ENCODE measurements at regions not wholly inside any gene's neighbourhood (a gene's known extent, or its start where the extent isn't known, plus 50 kb on each side); places are given as distances from the start of the nearest gene placed in this dataset.

- no peaks in the 10 kb centered on the region for H3K4me1 ChIP-seq (ENCODE audit: control insufficient read depth, insufficient read depth, low read length)
- no peaks in the 10 kb centered on the region for H3K36me3 ChIP-seq (ENCODE audit: control insufficient read depth, insufficient read depth, low read length)
- H3K27me3 ChIP-seq (ENCODE audit: control insufficient read depth, insufficient read depth, low read length), result no peaks in the 10 kb centered on the region
- no peak overlapping the region for H3K27ac ChIP-seq (ENCODE audit: low read length)
- H3K4me3 ChIP-seq (ENCODE audit: low read length), result no peak overlapping the region
- no peaks in the 10 kb centered on the region for H3K9me3 ChIP-seq (replicated peaks; ENCODE audit: control insufficient read depth, low read depth, low read length)
- DNase-seq, result no peak
Measured at GRCh38 chr13:63093907-63094469, 1678.3 kb upstream of the PCDH20 start.

GRCh38 chr13:63092456-63092855, 1676.8 kb upstream of the PCDH20 start:
- Histone ChIP-seq H3K27ac (ENCODE audit: low read length) (no peak overlapping the region), H3K4me1 (ENCODE audit: control insufficient read depth, insufficient read depth, low read length) (no peaks in the 10 kb centered on the region), H3K4me3 (ENCODE audit: low read length) (no peak overlapping the region), H3K9me3 (replicated peaks; ENCODE audit: control insufficient read depth, low read depth, low read length) (no peaks in the 10 kb centered on the region), H3K27me3 (ENCODE audit: control insufficient read depth, insufficient read depth, low read length) (no peaks in the 10 kb centered on the region), H3K36me3 (ENCODE audit: control insufficient read depth, insufficient read depth, low read length) (no peaks in the 10 kb centered on the region)
- DNase-seq, result no peak
- no CpG with 5 or more reads among the region's 1 CpG for WGBS (ENCODE audit: insufficient coverage)

- Histone ChIP-seq H3K9me3 (replicated peaks; ENCODE audit: control insufficient read depth, low read depth, low read length) (no peaks in the 10 kb centered on the region), H3K27ac (ENCODE audit: low read length) (no peak overlapping the region), H3K27me3 (ENCODE audit: control insufficient read depth, insufficient read depth, low read length) (no peaks in the 10 kb centered on the region), H3K4me3 (ENCODE audit: low read length) (no peak overlapping the region), H3K4me1 (ENCODE audit: control insufficient read depth, insufficient read depth, low read length) (no peaks in the 10 kb centered on the region), H3K36me3 (ENCODE audit: control insufficient read depth, insufficient read depth, low read length) (no peaks in the 10 kb centered on the region)
- WGBS (ENCODE audit: insufficient coverage), result no CpG with 5 or more reads among the region's 1 CpG
- no peak for DNase-seq
Measured at GRCh38 chr13:63090524-63090923, 1674.9 kb upstream of the PCDH20 start.

DNA sequence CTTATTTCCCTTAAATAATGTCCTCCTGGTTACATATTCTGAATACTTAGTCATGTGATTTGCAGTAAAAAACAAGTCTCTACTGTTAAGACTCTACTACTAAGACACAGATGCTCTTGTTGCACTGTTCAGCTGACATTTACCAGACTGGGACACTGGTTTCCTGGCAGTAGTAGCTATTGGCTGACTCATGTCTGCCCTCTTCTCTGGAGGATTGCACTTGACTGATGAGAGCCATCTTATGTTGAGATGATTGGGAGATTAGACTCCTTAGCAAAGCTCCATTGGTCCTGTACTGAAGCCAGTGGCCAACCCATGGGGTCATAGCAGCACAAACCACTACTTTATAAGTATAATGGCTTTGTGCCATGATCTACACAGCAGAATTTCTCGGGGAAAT, 1672.6 kb upstream of the PCDH20 start:
- Histone ChIP-seq H3K36me3 (ENCODE audit: control insufficient read depth, insufficient read depth, low read length) (no peaks in the 10 kb centered on the region), H3K4me3 (ENCODE audit: low read length) (no peak overlapping the region), H3K4me1 (ENCODE audit: control insufficient read depth, insufficient read depth, low read length) (no peaks in the 10 kb centered on the region), H3K27ac (ENCODE audit: low read length) (no peak overlapping the region), H3K9me3 (replicated peaks; ENCODE audit: control insufficient read depth, low read depth, low read length) (no peaks in the 10 kb centered on the region), H3K27me3 (ENCODE audit: control insufficient read depth, insufficient read depth, low read length) (no peaks in the 10 kb centered on the region)
- DNase-seq, result no peak
- no CpG with 5 or more reads among the region's 1 CpG for WGBS (ENCODE audit: insufficient coverage)

DNA sequence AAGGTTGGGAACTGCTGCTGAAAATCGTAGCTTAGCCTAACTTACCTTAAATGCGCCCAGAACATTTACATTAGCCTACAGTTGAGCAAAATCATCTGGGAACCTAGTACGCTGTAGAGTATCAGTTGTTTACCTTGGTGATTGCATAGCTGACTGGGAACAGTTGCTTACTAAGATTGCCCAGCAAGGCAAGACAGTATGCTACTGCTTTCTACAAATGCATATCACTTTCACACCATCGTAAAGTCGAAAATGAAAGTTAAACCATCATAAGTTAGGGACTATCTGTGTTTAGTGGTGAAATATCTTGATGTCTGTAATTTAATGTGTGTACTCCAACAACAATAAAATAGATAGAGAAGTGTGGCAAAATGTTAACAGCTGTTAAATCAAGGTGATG, 1670.6 kb upstream of the PCDH20 start:
- no peak for DNase-seq
- Histone ChIP-seq H3K36me3 (ENCODE audit: control insufficient read depth, insufficient read depth, low read length) (no peaks in the 10 kb centered on the region), H3K4me1 (ENCODE audit: control insufficient read depth, insufficient read depth, low read length) (no peaks in the 10 kb centered on the region), H3K4me3 (ENCODE audit: low read length) (no peak overlapping the region), H3K27ac (ENCODE audit: low read length) (no peak overlapping the region), H3K27me3 (ENCODE audit: control insufficient read depth, insufficient read depth, low read length) (no peaks in the 10 kb centered on the region), H3K9me3 (replicated peaks; ENCODE audit: control insufficient read depth, low read depth, low read length) (no peaks in the 10 kb centered on the region)
- WGBS (ENCODE audit: insufficient coverage), result no CpG with 5 or more reads among the region's 5 CpGs

DNA sequence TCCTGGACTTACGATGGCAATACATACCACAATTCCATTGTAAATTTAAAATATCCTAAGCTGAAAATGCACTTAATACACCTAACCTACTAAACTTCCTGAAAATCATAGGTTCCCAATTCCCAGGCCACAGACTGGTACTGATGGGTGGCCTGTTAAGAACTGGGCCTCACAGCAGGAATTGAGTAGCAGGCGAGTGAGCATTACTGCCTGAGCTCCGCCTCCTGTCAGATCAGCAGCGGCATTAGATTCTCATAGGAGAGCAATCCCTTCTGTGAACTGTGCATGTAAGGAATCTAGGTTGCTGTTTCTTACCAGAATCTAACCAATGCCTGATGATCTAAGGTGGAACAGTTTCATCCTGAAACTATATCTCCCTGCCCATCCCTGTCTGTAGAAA, 1670.2 kb upstream of the PCDH20 start:
- no peak for DNase-seq
- H3K27ac ChIP-seq (ENCODE audit: low read length), result no peak overlapping the region
- H3K9me3 ChIP-seq (replicated peaks; ENCODE audit: control insufficient read depth, low read depth, low read length), result no peaks in the 10 kb centered on the region
- whole genome bisulfite sequencing (ENCODE audit: insufficient coverage), result 62% methylated on average over 3 of the region's 4 CpGs
- H3K4me1 ChIP-seq (ENCODE audit: control insufficient read depth, insufficient read depth, low read length), result no peaks in the 10 kb centered on the region
- H3K27me3 ChIP-seq (ENCODE audit: control insufficient read depth, insufficient read depth, low read length), result no peaks in the 10 kb centered on the region
- no peaks in the 10 kb centered on the region for H3K36me3 ChIP-seq (ENCODE audit: control insufficient read depth, insufficient read depth, low read length)
- no peak overlapping the region for H3K4me3 ChIP-seq (ENCODE audit: low read length)

GRCh38 chr13:63081400-63082014, 1665.9 kb upstream of the PCDH20 start:
- no peak for DNase-seq
- no peak overlapping the region for H3K27ac ChIP-seq (ENCODE audit: low read length)
- no peaks in the 10 kb centered on the region for H3K27me3 ChIP-seq (ENCODE audit: control insufficient read depth, insufficient read depth, low read length)
- H3K4me3 ChIP-seq (ENCODE audit: low read length), result no peak overlapping the region
- H3K4me1 ChIP-seq (ENCODE audit: control insufficient read depth, insufficient read depth, low read length), result no peaks in the 10 kb centered on the region
- no CpG with 5 or more reads among the region's 2 CpGs for WGBS (ENCODE audit: insufficient coverage)
- no peaks in the 10 kb centered on the region for H3K9me3 ChIP-seq (replicated peaks; ENCODE audit: control insufficient read depth, low read depth, low read length)
- no peaks in the 10 kb centered on the region for H3K36me3 ChIP-seq (ENCODE audit: control insufficient read depth, insufficient read depth, low read length)

GRCh38 chr13:63075126-63075525, 1659.5 kb upstream of the PCDH20 start:
- DNase-seq, result no peak
- no peak overlapping the region for H3K27ac ChIP-seq (ENCODE audit: low read length)
- no peaks in the 10 kb centered on the region for H3K4me1 ChIP-seq (ENCODE audit: control insufficient read depth, insufficient read depth, low read length)
- H3K27me3 ChIP-seq (ENCODE audit: control insufficient read depth, insufficient read depth, low read length), result no peaks in the 10 kb centered on the region
- no peaks in the 10 kb centered on the region for H3K9me3 ChIP-seq (replicated peaks; ENCODE audit: control insufficient read depth, low read depth, low read length)
- H3K36me3 ChIP-seq (ENCODE audit: control insufficient read depth, insufficient read depth, low read length), result no peaks in the 10 kb centered on the region
- no peak overlapping the region for H3K4me3 ChIP-seq (ENCODE audit: low read length)

DNA sequence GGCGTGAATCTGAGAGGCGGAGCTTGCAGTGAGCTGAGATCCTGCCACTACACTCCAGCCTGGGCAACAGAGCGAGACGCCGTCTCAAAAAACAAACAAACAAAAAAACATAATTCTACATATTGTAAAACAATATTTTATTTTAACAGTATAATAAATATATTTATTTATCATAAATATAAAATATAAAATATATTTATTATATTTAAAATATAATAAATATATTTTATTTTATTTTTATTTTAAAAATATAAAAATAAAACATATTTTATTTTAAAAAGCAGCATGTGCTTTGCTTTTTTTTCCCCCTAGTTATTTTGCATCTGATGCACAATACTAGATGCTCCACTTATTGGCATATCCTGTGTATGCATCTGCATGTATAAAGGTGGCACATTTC, 1634.6 kb upstream of the PCDH20 start:
- H3K9me3 ChIP-seq (replicated peaks; ENCODE audit: control insufficient read depth, low read depth, low read length), result no peaks in the 10 kb centered on the region
- no peak overlapping the region for H3K27ac ChIP-seq (ENCODE audit: low read length)
- H3K27me3 ChIP-seq (ENCODE audit: control insufficient read depth, insufficient read depth, low read length), result no peaks in the 10 kb centered on the region
- H3K4me1 ChIP-seq (ENCODE audit: control insufficient read depth, insufficient read depth, low read length), result no peaks in the 10 kb centered on the region
- no peak for DNase-seq
- H3K4me3 ChIP-seq (ENCODE audit: low read length), result no peak overlapping the region
- H3K36me3 ChIP-seq (ENCODE audit: control insufficient read depth, insufficient read depth, low read length), result no peaks in the 10 kb centered on the region
- WGBS (ENCODE audit: insufficient coverage), result no CpG with 5 or more reads among the region's 5 CpGs

GRCh38 chr13:63048653-63049052, 1633.0 kb upstream of the PCDH20 start:
- DNase-seq, result no peak
- H3K27me3 ChIP-seq (ENCODE audit: control insufficient read depth, insufficient read depth, low read length), result no peaks in the 10 kb centered on the region
- H3K27ac ChIP-seq (ENCODE audit: low read length), result no peak overlapping the region
- no peaks in the 10 kb centered on the region for H3K9me3 ChIP-seq (replicated peaks; ENCODE audit: control insufficient read depth, low read depth, low read length)
- no peaks in the 10 kb centered on the region for H3K4me1 ChIP-seq (ENCODE audit: control insufficient read depth, insufficient read depth, low read length)
- H3K4me3 ChIP-seq (ENCODE audit: low read length), result no peak overlapping the region
- no peaks in the 10 kb centered on the region for H3K36me3 ChIP-seq (ENCODE audit: control insufficient read depth, insufficient read depth, low read length)
